GM18508 (cell line): ENCODE measurements at regions not wholly inside any gene's neighbourhood (a gene's known extent, or its start where the extent isn't known, plus 50 kb on each side); places are given as distances from the start of the nearest gene placed in this dataset.

ENCODE experiments used
- ATAC-seq: cut with Tn5 transposase; IDR thresholded peaks from one replicate; pipeline ENCODE4 v1.9.1; 2021; ENCODE audit warnings: moderate number of reproducible peaks; ENCODE audit not compliant: insufficient read depth, unreplicated experiment

DNA sequence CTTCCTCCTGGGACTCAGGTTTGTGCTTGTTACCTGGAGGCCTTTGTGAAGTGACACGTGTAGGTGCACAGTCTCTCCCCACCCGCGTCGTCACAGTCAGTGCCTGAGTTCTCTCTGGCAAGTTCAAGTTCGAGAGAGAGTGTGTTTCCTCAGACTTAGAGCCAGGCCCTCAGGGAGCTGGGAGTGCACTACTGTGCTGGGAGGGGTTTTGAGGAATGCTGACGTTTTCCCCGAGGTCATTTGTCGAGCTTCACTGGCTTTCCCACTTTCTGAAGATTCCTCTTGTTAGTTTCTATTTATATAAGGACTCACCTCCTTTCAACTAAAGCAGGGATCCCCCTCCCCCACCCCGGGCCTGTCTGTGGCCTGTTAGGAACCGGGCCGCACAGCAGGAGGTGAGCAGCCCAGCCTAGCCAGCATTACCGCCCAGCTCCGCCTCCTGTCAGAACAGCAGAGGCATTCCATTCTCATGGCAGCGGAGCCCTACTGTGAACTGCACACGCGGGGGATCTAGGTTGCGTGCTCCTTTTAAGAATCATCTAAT, 209.2 kb downstream of the DIRAS2 start:
- ATAC-seq = no peak

DNA sequence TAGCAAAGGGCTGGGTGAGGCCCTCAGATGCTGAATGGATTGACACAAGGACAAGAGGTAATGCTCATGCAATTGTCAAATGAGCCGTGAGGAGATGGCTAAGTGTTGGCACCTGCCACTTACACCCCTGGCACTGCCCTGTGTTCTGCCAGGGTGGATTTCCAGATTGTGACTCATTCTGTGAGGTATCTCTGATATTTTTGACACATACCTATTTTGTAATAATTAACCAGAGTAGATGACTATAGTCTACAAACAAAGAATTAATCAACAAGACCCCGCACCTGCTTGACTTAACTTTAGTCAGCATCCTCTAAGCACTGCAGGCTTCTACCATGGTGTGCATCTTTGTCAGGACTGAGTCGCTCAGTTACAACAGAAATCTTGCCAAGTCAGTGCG, 200.8 kb downstream of the DIRAS2 start:
- ATAC-seq = no peak

DNA sequence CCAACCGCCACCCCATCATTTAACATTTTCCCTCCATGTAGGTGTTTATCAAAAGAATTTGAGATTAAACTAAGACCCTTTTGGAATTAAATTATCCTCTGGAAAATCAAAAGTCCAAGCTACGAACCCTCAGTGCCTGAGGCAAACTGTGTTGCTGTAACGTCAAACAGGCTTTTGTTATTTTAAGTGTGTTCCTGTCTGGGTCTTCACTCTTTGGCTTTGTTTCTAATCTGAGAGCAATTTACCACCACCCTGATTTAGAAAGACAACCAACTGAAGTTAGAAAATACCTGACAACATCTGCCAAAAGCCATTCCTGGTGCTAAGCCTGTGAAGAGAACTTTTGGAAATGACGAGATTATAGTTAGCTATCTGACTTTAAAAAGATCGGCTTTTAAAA, 199.9 kb downstream of the DIRAS2 start:
- no peak for ATAC-seq

DNA sequence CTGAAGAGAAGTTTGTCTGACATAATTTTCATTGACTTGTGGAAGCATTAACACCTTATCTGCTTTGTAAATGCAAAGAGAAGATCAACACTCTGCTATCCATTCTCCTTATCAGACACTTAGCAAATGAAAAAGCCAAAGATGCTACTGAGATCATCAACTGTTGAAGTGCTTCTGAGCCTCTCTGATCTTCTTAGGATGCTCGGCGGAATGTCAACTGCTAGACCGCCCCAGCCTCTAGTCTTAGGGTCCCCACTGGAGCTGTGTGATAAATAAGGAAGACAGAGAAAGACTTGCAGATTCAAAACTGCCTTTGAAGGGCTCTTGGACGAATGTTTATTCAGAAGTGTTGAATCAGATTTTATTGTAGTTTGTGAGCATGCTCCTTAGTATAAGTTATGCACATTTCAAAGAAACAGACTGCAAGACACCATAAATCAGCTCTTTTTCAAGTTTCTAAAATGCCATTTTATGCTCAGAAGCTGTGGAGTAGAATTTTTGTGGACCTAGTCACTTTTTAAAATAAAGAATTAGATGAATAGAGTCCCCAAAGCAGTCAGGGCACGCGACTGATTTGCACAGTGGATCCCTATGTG, 197.9 kb downstream of the DIRAS2 start:
- no peak for ATAC-seq

DNA sequence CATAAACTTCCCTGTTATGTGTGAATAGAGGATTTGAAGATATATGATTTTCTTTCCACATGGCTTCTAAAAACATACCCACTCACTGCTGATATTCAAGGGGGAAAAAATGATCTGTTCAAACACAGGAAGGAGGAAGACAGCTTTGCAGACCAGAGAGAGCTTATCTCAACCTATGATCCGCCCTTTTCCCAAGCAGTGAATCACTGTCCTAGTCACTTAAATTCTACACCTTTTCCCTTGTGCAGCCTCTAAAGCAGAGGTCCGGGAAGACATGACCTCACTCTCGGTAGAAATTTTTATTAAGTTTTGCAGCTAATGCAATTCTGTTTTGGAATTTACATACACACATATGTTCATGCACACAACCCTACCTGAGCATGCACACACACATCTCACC, 197.2 kb downstream of the DIRAS2 start:
- ATAC-seq = no peak

DNA sequence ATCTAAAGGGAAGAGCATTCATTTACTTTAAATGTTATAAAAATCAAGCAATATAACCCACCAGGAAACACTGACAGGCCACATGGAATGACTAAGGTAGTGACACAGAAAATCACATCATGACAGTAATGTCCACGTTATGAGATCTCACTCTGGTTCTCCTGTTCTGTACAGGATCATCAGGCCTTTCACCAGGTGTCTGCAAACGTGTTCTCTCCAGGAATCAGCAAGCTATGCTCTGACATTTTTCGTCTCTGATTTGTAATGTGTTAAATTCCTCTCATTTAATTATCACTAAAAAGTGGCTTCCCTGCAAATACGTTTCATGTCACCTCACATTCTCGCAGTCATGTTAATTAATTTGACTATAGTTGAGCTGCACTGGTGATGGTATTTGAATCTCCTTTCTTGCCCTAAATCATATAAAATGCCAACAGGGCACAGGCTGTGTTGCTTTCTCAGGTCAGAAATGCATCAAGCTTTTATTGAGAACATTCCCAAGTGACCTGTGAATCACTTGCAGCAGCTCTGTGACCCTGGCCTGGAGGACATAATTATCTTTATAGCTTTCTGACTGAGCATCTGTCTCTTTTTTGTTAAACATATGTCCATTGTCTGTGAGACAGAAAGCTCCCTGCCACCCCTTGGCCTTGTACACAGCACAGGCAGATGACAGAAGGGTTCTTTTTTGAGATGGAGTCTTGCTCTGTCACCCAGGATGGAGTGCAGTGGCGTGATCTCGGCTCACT, 196.2 kb downstream of the DIRAS2 start:
- no peak for ATAC-seq

DNA sequence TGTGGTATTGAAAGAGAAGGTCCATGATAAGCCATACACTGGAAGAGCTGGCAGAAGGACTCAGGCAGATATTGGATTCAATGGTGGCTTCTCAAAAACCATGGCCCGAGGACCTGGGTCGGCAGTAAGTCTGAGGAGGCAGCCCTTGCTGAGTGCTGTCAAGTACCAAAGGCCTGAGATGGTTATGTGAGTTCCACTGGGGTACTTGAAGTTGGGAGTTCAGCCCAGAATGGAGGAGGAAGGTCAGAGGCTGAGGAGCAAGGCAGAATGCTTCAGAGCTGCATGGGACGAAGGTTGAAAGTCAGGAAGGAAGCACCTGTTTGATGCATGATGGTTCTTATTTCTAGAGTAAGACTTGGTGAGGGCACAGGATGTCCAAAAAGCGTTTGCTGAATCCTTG, 194.9 kb downstream of the DIRAS2 start:
- no peak for ATAC-seq

DNA sequence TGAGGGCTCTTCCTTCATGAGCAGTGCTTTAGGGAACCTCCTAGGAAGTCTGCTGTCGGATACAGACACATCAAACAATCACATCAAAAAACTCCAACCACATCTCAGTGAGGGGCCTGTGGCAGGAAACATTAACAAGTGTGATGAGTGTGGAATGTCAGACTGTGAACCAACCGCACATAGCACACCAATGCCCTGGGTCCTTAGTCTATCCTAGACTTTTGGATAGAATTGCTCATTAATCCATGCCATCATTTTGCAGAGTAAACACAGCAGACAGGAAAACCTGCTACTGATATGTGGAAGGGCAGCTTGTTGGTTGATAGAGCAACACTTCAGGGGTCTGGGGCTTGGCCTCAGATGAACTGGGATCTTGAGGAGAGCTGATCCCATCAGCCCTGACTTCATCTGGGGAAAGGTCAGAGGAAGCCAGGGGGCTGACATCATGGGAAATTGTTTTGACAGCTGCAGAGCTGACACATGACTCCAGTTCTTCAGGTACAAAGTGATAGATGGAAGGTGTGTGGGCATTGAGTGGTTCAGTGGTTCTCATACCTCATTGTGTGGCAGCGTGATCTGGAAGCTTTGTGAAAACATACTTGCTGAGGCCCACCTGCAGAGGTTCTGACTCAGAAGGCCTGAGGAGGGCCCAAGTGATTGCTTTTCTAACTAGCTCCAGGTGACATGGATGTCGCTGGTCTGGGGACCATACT, 193.3 kb downstream of the DIRAS2 start:
- ATAC-seq = no peak

DNA sequence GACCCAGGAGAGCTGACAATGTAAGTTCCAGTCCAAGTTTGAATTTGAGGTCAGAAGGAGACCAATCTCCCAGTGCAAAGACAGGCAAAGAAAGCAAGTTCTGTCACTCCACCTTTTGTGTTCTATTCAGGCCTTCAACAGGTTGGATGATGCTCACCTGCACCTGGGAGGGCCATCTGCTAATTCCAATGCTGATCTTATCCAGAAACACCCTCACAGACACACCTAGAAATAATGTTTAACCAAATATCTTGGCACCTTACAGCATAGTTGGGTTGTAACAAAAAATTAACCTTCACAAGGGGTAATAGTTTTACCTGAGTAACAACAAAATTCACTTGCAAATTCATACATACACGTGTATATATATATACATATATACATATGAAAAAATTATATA, 190.8 kb downstream of the DIRAS2 start:
- ATAC-seq = no peak

DNA sequence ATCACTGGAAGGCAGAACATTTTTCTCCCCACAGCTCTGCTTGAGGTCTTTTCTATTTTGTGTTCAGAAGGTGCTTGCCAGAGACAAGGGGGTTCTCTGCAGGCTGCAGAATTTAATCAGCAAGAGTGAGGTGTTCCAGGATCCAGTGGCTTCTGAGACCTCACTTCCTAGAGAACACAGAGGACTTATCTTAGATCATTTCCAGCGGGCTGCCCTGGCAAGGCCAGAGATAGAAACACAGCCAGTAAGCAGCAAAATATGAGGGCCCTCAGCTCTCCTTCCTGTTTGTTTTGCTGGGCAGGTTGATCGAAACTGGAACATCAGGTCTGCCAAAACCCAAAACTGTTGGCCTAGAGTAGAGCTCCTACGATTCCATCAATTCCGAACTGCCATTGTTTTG, 187.3 kb downstream of the DIRAS2 start:
- no peak for ATAC-seq

DNA sequence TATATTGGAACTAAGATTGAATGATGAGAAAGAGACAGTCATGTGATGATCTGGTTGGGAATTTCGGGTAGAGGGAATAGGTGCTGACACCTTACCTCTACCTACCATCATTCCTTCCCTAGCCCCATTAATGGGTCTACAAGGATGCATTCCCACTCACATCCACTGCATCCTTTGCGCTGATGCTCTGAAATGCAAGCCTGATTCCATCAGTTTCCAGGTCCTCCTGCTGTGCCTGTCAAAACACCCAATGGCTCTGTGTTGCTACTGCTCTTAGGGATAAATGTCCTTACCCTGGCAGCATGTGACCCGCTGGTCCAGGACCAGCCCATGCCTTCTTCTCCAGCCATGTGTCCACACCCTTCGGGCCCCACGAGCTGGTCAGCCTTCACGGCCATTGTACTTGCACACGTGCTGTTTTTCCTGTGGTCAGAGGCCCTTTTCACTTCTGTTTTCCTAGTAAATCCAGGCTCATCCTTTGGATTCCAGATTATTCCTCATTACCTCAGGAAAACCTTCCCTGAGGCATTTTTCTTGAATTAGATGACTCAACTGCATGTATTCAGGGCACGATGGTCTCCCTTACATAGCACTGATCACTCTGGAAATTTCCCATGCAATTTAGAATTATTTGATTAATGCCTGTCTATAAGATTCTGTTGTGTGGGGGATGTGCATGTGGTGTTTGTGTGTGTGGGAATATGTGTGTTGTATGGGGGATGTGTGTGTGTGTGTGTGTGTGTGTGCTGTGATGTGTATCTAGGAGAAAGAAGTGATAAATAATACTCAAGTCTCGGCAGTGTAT, 185.0 kb downstream of the DIRAS2 start:
- ATAC-seq = no peak

DNA sequence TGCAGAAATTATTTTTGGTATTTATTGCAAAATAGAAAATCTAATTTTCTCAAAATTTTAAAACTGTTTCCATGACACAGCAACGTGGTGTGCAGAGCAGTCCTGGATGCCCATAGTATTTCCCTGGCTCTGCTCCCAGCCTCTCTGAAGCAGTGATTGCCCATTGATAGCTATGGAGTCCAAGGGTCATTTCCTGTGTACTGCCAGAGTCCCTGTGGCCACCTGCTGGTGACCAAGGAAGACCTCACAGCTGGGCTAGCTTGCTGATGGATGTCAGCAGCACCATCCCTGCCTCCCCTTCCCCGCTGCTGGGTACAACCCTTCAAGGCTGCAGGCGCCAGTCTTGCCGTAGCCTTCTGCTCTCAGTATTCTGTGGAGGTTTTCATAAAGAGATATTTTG, 184.1 kb downstream of the DIRAS2 start:
- ATAC-seq = no peak

DNA sequence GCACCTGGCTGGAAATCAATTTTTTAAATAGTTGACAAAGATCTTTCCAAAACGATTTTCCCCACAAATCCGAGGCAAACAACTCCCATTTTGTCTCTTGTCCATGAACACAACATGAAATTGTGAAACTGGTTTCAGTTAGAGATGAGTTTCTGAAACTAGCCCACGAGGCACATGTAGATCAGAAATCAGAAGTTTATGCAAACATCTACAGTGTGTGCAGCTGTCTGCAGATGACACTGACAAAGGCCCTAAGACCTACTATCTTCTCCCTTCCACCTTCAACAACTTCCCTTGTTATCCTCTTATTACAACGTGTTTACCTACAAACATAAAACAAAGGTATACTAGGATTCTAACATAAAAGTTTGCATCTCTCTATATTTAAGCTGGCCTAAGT, 183.3 kb downstream of the DIRAS2 start:
- no peak for ATAC-seq

DNA sequence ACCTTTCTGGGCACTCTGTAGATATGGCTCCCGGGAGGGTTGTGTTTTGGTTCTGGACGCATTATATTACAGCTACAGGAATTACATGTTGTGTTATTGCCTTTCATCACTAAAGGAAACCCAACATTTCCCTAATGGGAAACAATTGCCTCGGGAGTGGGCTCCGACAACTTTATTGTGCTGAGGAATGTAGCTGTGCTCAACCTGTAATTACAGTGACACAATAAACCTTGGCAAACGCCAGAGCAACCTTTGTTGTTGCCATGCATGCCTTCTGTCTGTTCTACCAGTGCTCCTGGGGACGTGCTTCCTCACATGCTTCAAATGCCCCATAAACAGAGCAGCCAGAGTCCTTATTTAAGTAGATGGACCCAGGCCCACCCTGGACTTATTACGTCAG, 182.4 kb downstream of the DIRAS2 start:
- no peak for ATAC-seq

DNA sequence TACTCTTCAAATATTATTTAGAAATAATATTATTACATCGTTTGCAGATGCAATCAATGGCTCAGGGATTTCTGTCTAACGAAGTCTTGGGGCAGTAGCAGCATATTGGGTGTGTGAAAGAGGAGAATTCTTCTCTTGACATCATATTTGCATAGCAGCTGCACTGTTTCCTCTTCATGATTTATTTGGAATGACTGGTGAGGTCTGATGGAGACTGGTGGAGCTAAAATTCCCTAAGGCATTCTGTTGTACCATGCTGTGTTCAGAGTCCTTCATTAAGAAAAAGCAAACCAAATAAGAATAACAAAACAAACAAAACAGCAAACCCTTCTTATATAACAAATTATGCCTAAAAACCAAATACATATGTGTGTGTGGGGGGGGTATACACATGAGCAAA, 177.6 kb downstream of the DIRAS2 start:
- no peak for ATAC-seq

DNA sequence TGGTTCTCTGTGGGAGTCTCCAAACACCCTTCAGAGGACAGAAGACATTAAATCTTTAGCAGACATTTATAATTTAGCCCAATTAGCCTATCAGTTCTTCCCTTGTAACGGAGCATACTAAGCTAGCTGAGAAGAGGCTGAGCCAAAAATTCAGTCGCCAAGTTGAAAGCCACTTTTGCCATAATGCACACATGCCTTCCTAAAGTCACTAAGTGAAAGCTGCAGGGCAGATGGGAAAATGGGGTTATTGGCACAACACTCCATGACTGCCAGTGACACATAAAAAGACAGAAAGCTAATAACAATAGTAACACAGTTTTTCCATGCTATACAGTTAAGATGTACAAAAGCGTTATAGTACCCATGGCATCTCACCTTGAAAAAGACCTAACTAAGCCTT, 176.2 kb downstream of the DIRAS2 start:
- ATAC-seq = no peak

DNA sequence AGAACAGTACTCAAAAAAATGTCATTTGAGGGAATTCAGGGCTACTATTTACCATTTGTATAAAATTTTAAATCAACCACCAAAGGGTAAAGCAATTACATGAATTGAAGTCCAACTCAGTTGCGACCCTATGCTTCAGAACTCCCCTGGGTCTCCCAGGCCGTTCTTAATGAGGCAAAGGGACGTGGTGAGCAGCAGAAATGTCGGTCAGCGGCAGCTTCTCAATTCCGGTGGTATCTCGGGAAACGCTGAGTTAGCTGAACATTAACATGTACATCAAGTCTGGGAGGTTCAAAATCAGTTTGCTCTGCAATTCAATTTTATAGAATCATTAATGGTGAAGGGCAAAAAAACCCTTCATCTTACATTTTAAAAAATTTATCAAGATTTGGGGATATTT, 173.2 kb downstream of the DIRAS2 start:
- no peak for ATAC-seq

DNA sequence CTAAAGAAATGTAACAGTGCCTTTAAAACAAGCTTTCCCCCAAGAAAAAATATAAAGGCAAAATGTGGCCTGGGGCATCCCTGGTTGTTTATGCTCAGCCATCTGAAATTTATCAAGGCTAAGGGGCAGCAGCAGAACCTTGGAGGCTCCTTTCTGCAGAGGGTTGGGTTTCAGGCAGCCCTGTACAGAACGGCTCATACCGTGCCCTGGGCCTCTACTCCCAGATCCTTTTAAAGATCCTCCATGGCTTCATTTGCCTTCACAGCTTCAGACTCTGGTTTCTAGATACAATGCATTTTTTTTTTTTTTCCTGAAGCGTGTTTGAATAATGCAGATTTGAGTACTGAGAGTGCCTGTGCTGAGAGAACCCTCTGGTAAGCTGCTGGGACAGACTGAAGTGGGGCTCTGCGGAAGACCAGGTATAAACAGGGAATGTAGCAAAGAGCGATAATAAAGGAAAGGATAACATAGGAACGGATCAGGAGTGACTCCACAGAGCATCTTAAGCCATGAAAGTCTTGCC, 172.7 kb downstream of the DIRAS2 start:
- ATAC-seq = no peak

DNA sequence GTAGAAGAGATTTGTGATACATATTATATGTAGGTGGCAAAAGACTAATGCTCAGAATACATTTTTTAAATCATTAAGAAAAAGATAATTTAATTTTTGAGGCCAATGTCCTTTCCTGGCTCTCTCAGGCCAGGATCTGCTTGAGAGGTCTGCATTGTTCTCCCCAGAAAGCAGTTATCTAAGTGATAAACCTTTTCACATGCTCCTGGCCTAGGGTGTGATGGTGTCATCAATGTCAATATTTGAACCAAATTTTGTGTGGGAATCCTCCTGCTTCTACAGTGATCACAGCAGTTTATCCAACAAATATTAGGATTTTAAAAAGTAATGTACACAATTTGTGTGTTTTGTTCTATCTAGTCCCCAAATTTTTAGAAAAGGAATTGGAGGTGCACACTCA, 166.6 kb downstream of the DIRAS2 start:
- ATAC-seq = no peak

DNA sequence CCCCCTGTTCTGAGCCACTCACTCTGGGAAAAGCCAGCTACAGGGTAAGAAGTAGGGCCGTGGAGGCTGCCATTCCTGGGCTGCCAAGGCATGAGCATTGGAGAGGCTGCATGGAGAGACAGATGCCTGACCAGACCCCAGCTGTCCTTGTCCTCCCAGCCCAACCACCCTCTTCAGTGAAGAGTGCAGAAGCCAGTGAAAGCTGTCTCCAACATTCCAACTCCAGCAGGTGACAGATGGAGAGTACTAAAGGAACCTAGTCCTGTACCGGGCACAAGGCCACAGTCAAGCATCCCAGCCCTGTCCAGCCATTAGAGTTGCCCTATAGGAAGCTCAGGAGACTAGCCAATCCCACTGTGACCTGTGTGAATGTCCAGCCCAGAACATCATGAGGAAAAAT, 165.1 kb downstream of the DIRAS2 start:
- ATAC-seq = no peak
